GM23338 (cell line): ENCODE measurements at regions not wholly inside any gene's neighbourhood (a gene's known extent, or its start where the extent isn't known, plus 50 kb on each side); places are given as distances from the start of the nearest gene placed in this dataset.

Experiments
- ATAC-seq: fragments of 200-7000 bp; cut with Tn5 transposase; 3 replicates; pipeline ENCODE4 v1.9.1; 2020
- DNase-seq: peaks from one replicate; pipeline ENCODE4 v3.0.0-alpha.2; 2015; ENCODE audit warnings: low spot score
- H2AFZ ChIP-seq: fragments of 200-600 bp; sonication (generic); 2 replicates; pipeline ENCODE4 v1.8.0; 2016; ENCODE audit warnings: antibody characterized with exemption, mild to moderate bottlenecking, moderate library complexity
- H3F3A ChIP-seq: fragments of 200-600 bp; sonication (generic); replicated peaks from 2 replicates; pipeline ENCODE4 v1.8.0; 2017; ENCODE audit warnings: antibody characterized with exemption, mixed run types, low read depth
- H3K27ac ChIP-seq: fragments of 200-600 bp; sonication (generic); 2 replicates; pipeline ENCODE4 v1.6.1; 2016; ENCODE audit warnings: low read depth
- H3K27me3 ChIP-seq: fragments of 200-600 bp; sonication (generic); 2 replicates; pipeline ENCODE4 v1.8.0; 2016; ENCODE audit warnings: mild to moderate bottlenecking, mixed run types, moderate library complexity; ENCODE audit not compliant: insufficient read depth
- H3K36me3 ChIP-seq: fragments of 200-600 bp; sonication (generic); 2 replicates; pipeline ENCODE4 v1.8.0; 2016; ENCODE audit warnings: mild to moderate bottlenecking; ENCODE audit not compliant: insufficient read depth
- H3K4me1 ChIP-seq: fragments of 200-600 bp; sonication (generic); 2 replicates; pipeline ENCODE4 v1.8.0; 2016; ENCODE audit warnings: mild to moderate bottlenecking, moderate library complexity; ENCODE audit not compliant: insufficient read depth
- H3K4me2 ChIP-seq: fragments of 200-600 bp; sonication (generic); 2 replicates; pipeline ENCODE4 v1.7.1; 2017; ENCODE audit warnings: mixed run types
- H3K4me3 ChIP-seq: fragments of 200-600 bp; sonication (generic); 2 replicates; pipeline ENCODE4 v1.6.1; 2016; ENCODE audit warnings: mixed run types
- H3K79me2 ChIP-seq: fragments of 200-600 bp; sonication (generic); replicated peaks from 2 replicates; pipeline ENCODE4 v1.8.0; 2017; ENCODE audit warnings: mild to moderate bottlenecking; ENCODE audit not compliant: insufficient read depth
- H3K9me2 ChIP-seq: fragments of 200-600 bp; sonication (generic); 2 replicates; pipeline ENCODE4 v1.8.0; 2017; ENCODE audit not compliant: insufficient read depth
- H4K20me1 ChIP-seq: fragments of 200-600 bp; sonication (generic); replicated peaks from 2 replicates; pipeline ENCODE4 v1.8.0; 2017; ENCODE audit warnings: mild to moderate bottlenecking; ENCODE audit not compliant: insufficient read depth
- H3K27ac Mint-ChIP-seq: 2 replicates; pipeline ENCODE4 v1.8.0; 2020; ENCODE audit warnings: inconsistent platforms, mild to moderate bottlenecking, moderate library complexity, mixed read lengths
- H3K27me3 Mint-ChIP-seq: 3 replicates; pipeline ENCODE4 v1.8.0; 2022; ENCODE audit warnings: low read depth, mild to moderate bottlenecking, moderate library complexity, mixed read lengths, inconsistent platforms; ENCODE audit not compliant: insufficient read depth, poor library complexity
- H3K36me3 Mint-ChIP-seq: 3 replicates; pipeline ENCODE4 v1.8.0; 2021; ENCODE audit warnings: low read depth, mild to moderate bottlenecking, inconsistent platforms, moderate library complexity, mixed read lengths
- H3K4me1 Mint-ChIP-seq: 3 replicates; pipeline ENCODE4 v1.8.0; 2020; ENCODE audit warnings: mild to moderate bottlenecking, inconsistent platforms, mixed read lengths
- H3K4me3 Mint-ChIP-seq: 3 replicates; pipeline ENCODE4 v1.8.0; 2021; ENCODE audit warnings: moderate library complexity, mild to moderate bottlenecking, inconsistent platforms, mixed read lengths
- H3K9me3 Mint-ChIP-seq: 3 replicates; pipeline ENCODE4 v1.8.0; 2020; ENCODE audit warnings: moderate library complexity, mild to moderate bottlenecking, inconsistent platforms, mixed read lengths
- CTCF ChIP-seq, 2 experiments: fragments of 200-600 bp in 1 of 2; sonication (generic) in 1 of 2; conservative IDR thresholded peaks; 2 replicates each; pipeline versions ENCODE4 v1.5.1 to v1.6.1; 2016 to 2017; ENCODE audit warnings: antibody characterized with exemption in 2 of 2, low read depth in 2 of 2, mild to moderate bottlenecking in 2 of 2, moderate library complexity in 1 of 2
- ETS1 ChIP-seq: IDR thresholded peaks from 2 replicates; pipeline ENCODE4 v1.6.1; 2016; ENCODE audit warnings: antibody characterized with exemption
- EZH2phosphoT487 ChIP-seq: fragments of 200-600 bp; sonication (generic); IDR thresholded peaks from one replicate; pipeline ENCODE4 v1.8.1; 2018; ENCODE audit warnings: antibody characterized with exemption; ENCODE audit not compliant: unreplicated experiment
- JUNB ChIP-seq: IDR thresholded peaks from one replicate; pipeline ENCODE4 v1.6.1; 2016; ENCODE audit warnings: antibody characterized with exemption; ENCODE audit not compliant: unreplicated experiment
- NANOG ChIP-seq: IDR thresholded peaks from 2 replicates; pipeline ENCODE4 v1.6.1; 2016; ENCODE audit warnings: antibody characterized with exemption, borderline replicate concordance
- POLR2AphosphoS5 ChIP-seq: IDR thresholded peaks from 2 replicates; pipeline ENCODE4 v1.6.1; 2016; ENCODE audit warnings: antibody characterized with exemption, low read depth
- REST ChIP-seq: IDR thresholded peaks from one replicate; pipeline ENCODE4 v1.6.1; 2018; ENCODE audit warnings: antibody characterized with exemption; ENCODE audit not compliant: unreplicated experiment
- STAT1 ChIP-seq: IDR thresholded peaks from one replicate; pipeline ENCODE4 v1.6.1; 2016; ENCODE audit warnings: antibody characterized with exemption; ENCODE audit not compliant: unreplicated experiment
- ZNF114 ChIP-seq: fragments of 250-450 bp; sonication (Bioruptor Pico); IDR thresholded peaks from 2 replicates; pipeline ENCODE4 v1.5.0; 2020; ENCODE audit warnings: mild to moderate bottlenecking, moderate library complexity
- ZNF331 ChIP-seq: fragments of 250-450 bp; sonication (Bioruptor Pico); IDR thresholded peaks from 2 replicates; pipeline ENCODE4 v1.5.0; 2020; ENCODE audit warnings: low read depth, mild to moderate bottlenecking, moderate library complexity

GRCh38 chr21:21807598-21807903, 809.3 kb downstream of the NCAM2 start (continued):
- TF ChIP-seq ETS1, result no peak
- no peak for TF ChIP-seq CTCF (conservative IDR thresholded peaks at IDR 0.05; ENCODE audit: low read depth in 2 of 2)
- no peak for TF ChIP-seq NANOG
- TF ChIP-seq ZNF114 (CRISPR knock-in tag), result no peak
- no peak for TF ChIP-seq ZNF331 (CRISPR knock-in tag)
- no peak for TF ChIP-seq POLR2AphosphoS5
- no peak for TF ChIP-seq JUNB

- Histone ChIP-seq H3K27ac (no peak overlapping the region), H3K27me3 (no peaks in the 10 kb centered on the region), H3F3A (no peaks in the 10 kb centered on the region), H3K36me3 (no peaks in the 10 kb centered on the region), H3K4me1 (no peaks in the 10 kb centered on the region), H3K4me2 (no peak overlapping the region), H3K9me2 (no peaks in the 10 kb centered on the region), H2AFZ (no peak overlapping the region), H3K4me3 (no peak overlapping the region), H3K79me2 (no peaks in the 10 kb centered on the region), H4K20me1 (no peaks in the 10 kb centered on the region)
- no peak overlapping the region for H3K4me3 Mint-ChIP-seq
- TF ChIP-seq EZH2phosphoT487 (no peak), ZNF331 (CRISPR knock-in tag) (no peak), STAT1 (no peak), REST (no peak), NANOG (no peak), JUNB (no peak)
- ATAC-seq, result no peak
- no peaks in the 10 kb centered on the region for H3K27me3 Mint-ChIP-seq
- H3K9me3 Mint-ChIP-seq, result no peaks in the 10 kb centered on the region
- H3K36me3 Mint-ChIP-seq, result no peaks in the 10 kb centered on the region
- H3K27ac Mint-ChIP-seq, result no peak overlapping the region
- no peaks in the 10 kb centered on the region for H3K4me1 Mint-ChIP-seq
- no peak for DNase-seq
These were observed 815.1 kb downstream of the NCAM2 start for GRCh38 chr21:21813289-21813688.
